Hematopoietic multipotent progenitor cell treated with erythropoietin and hydrocortisone succinate and interleukin-3 and kit ligand, for 17 days (in vitro differentiated cells): ENCODE measurements at regions not wholly inside any gene's neighbourhood (a gene's known extent, or its start where the extent isn't known, plus 50 kb on each side); places are given as distances from the start of the nearest gene placed in this dataset.
A peak's percentile ranks its signal among the peaks of the same experiment; 100 is the strongest.

ENCODE experiments used
- DNase-seq: peaks from one replicate; pipeline ENCODE4 v3.0.0-alpha.2; 2015; ENCODE audit warnings: low spot score

DNA sequence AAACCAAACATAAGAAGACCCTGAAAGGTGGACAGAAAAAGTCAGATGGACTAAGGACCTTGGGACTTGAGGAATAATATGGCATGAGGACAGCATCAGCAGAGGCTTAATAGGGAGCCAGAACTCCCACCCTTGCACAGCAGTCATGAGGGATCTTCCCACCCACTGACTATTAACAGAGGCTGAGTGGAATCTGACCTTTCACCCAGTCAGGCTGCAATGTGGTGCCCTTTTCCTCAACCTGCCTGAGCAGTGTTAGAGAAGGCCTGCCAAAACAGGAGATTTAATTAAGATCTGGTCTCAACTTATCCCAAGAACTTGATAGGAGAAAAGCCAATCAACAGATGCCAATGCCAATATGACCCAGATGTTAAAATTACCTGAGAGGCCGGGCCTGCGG, 481.9 kb downstream of the KDM4C start:
- no peak for DNase-seq

GRCh38 chr9:7238247-7238637, 480.5 kb downstream of the KDM4C start:
- no peak for DNase-seq

GRCh38 chr9:7237473-7238246, 479.9 kb downstream of the KDM4C start:
- DNase-seq, result no peak

- DNase-seq, result no peak
Observed at GRCh38 chr9:7236186-7236585, 478.4 kb downstream of the KDM4C start.

DNA sequence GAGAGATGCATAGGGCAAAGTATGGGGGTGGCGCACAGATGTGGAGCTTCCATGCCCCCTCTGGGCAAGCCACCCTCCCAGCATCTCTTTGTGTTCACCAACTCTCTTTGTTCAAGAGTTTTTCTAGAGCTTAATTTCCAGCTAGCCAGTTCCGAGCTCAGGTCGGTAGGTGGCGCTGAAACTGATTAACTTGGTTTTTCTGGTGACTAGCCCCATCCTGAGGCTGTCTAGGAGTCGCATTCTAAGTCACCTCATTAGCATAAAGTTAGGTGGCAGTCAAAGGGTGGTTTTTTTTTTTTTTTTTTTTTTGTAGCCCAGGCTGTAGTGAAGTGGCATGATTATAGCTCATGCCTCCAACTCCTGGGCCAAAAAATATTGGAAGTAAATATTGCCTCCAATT, 476.4 kb downstream of the KDM4C start:
- peak; percentile 42 for DNase-seq

DNA sequence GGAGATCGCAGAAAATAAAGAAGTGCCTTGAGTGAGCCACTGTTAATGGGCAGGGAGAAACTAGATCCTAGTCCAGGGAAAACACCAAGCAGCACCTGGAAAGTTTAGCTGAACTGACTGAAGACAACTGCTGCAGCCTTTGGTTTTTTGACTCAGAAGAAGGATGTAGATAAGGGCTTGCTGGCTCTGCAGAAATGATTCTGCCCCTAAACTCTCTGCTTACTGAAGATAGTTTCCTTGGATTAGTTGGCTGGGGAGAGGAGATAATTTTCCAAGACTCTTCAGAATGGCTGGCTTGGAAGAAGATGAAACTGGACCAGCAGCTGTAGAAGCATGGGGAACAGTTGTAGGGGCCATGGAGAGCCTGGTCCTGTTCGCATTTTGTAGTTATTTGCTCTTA, 471.8 kb downstream of the KDM4C start:
- no peak for DNase-seq

DNA sequence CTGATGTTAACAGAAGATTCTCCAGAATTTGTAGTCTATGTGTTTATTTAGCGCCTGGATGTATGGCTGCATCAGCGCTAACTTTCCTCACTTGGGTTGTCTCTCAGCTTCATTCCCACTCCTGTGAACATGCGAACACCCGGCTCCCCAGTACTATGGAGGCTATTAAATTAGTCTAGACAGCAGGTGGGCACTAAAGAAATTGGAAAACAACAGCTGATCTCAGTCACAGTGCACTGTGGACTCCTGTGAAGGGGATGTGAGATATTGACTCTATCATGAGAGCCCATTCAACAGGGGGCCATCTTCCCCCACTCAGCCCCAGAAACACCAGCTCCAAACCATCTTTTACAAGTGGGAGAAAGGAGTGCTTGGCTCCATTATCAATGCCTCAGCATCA, 471.0 kb downstream of the KDM4C start:
- no peak for DNase-seq

DNA sequence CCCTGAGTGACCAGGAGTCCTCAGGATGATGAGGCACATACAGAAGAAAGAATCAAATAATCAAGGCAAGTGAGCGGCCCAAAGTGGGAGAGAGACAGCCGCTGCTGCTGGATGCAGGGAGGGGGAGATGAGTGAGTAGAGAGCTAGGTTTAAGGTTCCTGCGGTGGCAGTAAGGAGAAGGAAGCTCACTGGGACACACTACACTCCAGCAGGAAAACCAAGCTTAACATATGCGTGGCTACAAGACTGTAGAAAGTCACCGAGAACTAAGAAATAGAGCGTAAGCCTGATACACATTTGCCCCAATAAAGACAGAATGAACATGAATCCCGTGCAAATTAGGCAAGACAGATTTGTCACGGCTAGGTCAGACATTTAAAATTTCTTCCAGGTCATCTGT, 470.2 kb downstream of the KDM4C start:
- no peak for DNase-seq

DNA sequence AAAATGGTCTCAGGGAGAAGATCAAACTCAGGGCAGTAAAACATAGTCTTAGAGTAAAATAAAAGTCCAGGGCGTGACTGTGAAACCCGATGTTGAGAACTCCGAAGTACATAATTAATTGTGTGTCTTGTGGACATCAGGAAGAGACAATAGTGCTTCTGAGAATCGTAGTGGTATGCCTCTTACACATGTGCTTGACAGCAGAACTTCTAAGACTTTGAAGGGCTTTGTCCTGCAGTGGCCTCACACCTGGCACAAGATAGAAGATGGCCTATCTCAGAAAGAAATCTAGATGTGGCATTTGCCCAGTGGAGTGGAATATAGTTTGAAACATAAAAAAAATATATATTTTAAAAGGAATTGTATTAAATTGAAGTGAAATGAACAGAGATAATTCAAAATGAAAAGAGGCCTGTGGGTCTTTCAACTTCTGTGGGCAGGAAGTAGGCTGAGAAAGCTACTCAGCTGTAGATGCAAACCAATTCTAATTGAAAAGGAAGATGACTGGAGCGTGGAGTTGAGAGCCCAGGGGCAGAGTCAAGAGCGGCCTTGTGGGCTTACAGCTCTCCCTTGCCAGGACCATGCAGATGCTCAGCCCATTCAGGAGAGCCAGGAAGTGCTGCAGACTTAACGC, 468.4 kb downstream of the KDM4C start:
- DNase-seq, result no peak
